Prostate gland (tissue), 2 donors: ENCODE measurements at regions not wholly inside any gene's neighbourhood (a gene's known extent, or its start where the extent isn't known, plus 50 kb on each side); places are given as distances from the start of the nearest gene placed in this dataset.

ENCODE experiments used
- DNase-seq: peaks from one replicate; pipeline ENCODE4 v3.0.0-alpha.2; 2019; ENCODE audit warnings: low spot score
- H3K27ac ChIP-seq, 2 donors: fragments of 200-600 bp; sonication (generic); 2 replicates each; pipeline ENCODE4 v1.5.1; 2017 to 2019
- H3K27me3 ChIP-seq: fragments of 200-600 bp; sonication (generic); replicated peaks from 2 replicates; pipeline ENCODE4 v1.5.1; 2019; ENCODE audit not compliant: insufficient read depth
- H3K36me3 ChIP-seq, 2 donors: fragments of 200-600 bp; sonication (generic); 1 replicate in 1 of 2; 2 replicates in 1 of 2; pipeline versions ENCODE4 v1.5.1 to v1.8.1; 2017 to 2019
- H3K4me1 ChIP-seq: fragments of 200-600 bp; sonication (generic); replicated peaks from 2 replicates; pipeline ENCODE4 v1.5.1; 2019
- H3K4me3 ChIP-seq, 2 donors: fragments of 200-600 bp; sonication (generic); 2 replicates each; pipeline ENCODE4 v1.5.1; 2017 to 2019
- H3K9me3 ChIP-seq: fragments of 200-600 bp; sonication (generic); 2 replicates; pipeline ENCODE4 v1.5.1; 2017
- CTCF ChIP-seq, 4 experiments: fragments of 200-600 bp in 2 of 4; fragments of 450-650 bp in 2 of 4; sonication (generic) in 2 of 4; IDR thresholded peaks; 1 replicate in 3 of 4; 2 replicates in 1 of 4; pipeline ENCODE4 v1.5.1; 2016 to 2019; ENCODE audit warnings: antibody characterized with exemption in 4 of 4, mild to moderate bottlenecking in 2 of 4, moderate library complexity in 2 of 4
- POLR2A ChIP-seq: fragments of 450-650 bp; IDR thresholded peaks from one replicate; pipeline ENCODE4 v1.6.1; 2016; ENCODE audit warnings: antibody characterized with exemption, mild to moderate bottlenecking
- POLR2AphosphoS5 ChIP-seq: sonication (generic); formaldehyde crosslinking; IDR thresholded peaks from one replicate; pipeline ENCODE4 v1.6.1; 2017; ENCODE audit warnings: antibody characterized with exemption
- WGBS: methylation state at CpG from one replicate; pipeline ENCODE4 v1.1.5; 2018; 5-methylcytosine and 5-hydroxymethylcytosine counted together
- intact Hi-C: fragments of 100-400 bp; cut with DNase I; formaldehyde crosslinking; loops from one replicate; pipeline ENCODE4 v1.14.2; 2022

GRCh38 chr10:123952099-123952498 lies 60.5 kb upstream of the CPXM2 start:
- no peaks in the 10 kb centered on the region for H3K9me3 ChIP-seq
- no peaks in the 10 kb centered on the region for H3K4me1 ChIP-seq
- H3K27ac ChIP-seq, result no peak overlapping the region
- H3K4me3 ChIP-seq, result no peak overlapping the region
- TF ChIP-seq CTCF (IDR thresholded peaks at IDR 0.05) (no peak), POLR2AphosphoS5 (no peak), POLR2A (no peak)
- 79% methylated on average over 6 of the region's 6 CpGs for WGBS
- intact Hi-C loops, result no loop called here
- H3K36me3 ChIP-seq, result no peaks in the 10 kb centered on the region
- DNase-seq, result no peak
- no peaks in the 10 kb centered on the region for H3K27me3 ChIP-seq

- Histone ChIP-seq H3K4me1 (no peaks in the 10 kb centered on the region), H3K36me3 (no peaks in the 10 kb centered on the region), H3K9me3 (no peaks in the 10 kb centered on the region), H3K27ac (no peak overlapping the region), H3K4me3 (no peak overlapping the region), H3K27me3 (no peaks in the 10 kb centered on the region)
- no peak for TF ChIP-seq CTCF (IDR thresholded peaks at IDR 0.05)
- no peak for TF ChIP-seq POLR2A
- no peak for TF ChIP-seq POLR2AphosphoS5
- intact Hi-C loops, result no loop called here
- no peak for DNase-seq
- 70% methylated on average over 9 of the region's 9 CpGs for WGBS
Observed at GRCh38 chr10:123948030-123948823, 56.6 kb upstream of the CPXM2 start.

GRCh38 chr10:123945325-123945920 lies 53.8 kb upstream of the CPXM2 start:
- H3K4me1 ChIP-seq, result no peaks in the 10 kb centered on the region
- intact Hi-C loops, result no loop called here
- WGBS, result 44% methylated on average over 8 of the region's 8 CpGs
- H3K27me3 ChIP-seq, result no peaks in the 10 kb centered on the region
- no peaks in the 10 kb centered on the region for H3K9me3 ChIP-seq
- no peak overlapping the region for H3K4me3 ChIP-seq
- TF ChIP-seq POLR2A (no peak), POLR2AphosphoS5 (peak; percentile 64)
- H3K36me3 ChIP-seq, result no peaks in the 10 kb centered on the region
- DNase-seq, result peak; percentile 27
- H3K27ac ChIP-seq, result no peak overlapping the region

GRCh38 chr10:123944661-123945060 lies 53.1 kb upstream of the CPXM2 start:
- no peaks in the 10 kb centered on the region for H3K4me1 ChIP-seq
- 78% methylated on average over 6 of the region's 6 CpGs for WGBS
- intact Hi-C loops, result no loop called here
- H3K9me3 ChIP-seq, result no peaks in the 10 kb centered on the region
- no peaks in the 10 kb centered on the region for H3K36me3 ChIP-seq
- no peak for DNase-seq
- H3K27ac ChIP-seq, result no peak overlapping the region
- H3K27me3 ChIP-seq, result peaks cover 2% of the 10 kb centered on the region
- H3K4me3 ChIP-seq, result no peak overlapping the region
- TF ChIP-seq CTCF (IDR thresholded peaks at IDR 0.05) (no peak), POLR2AphosphoS5 (no peak), POLR2A (no peak)

GRCh38 chr10:123943307-123943706 lies 51.7 kb upstream of the CPXM2 start:
- WGBS, result 71% methylated on average over 3 of the region's 3 CpGs
- Histone ChIP-seq H3K9me3 (no peaks in the 10 kb centered on the region), H3K27me3 (peaks cover 2% of the 10 kb centered on the region), H3K27ac (no peak overlapping the region), H3K4me3 (no peak overlapping the region), H3K4me1 (no peaks in the 10 kb centered on the region), H3K36me3 (no peaks in the 10 kb centered on the region)
- no peak for TF ChIP-seq CTCF (IDR thresholded peaks at IDR 0.05)
- TF ChIP-seq POLR2AphosphoS5, result no peak
- TF ChIP-seq POLR2A, result no peak
- intact Hi-C loops, result no loop called here
- no peak for DNase-seq
